RWPE2 (cell line): ENCODE measurements at regions not wholly inside any gene's neighbourhood (a gene's known extent, or its start where the extent isn't known, plus 50 kb on each side); places are given as distances from the start of the nearest gene placed in this dataset.

Experiments
- ATAC-seq: fragments of 200-7000 bp; cut with Tn5 transposase; 3 replicates; pipeline ENCODE4 v1.9.1; 2021; ENCODE audit warnings: low read depth
- DNase-seq: peaks from one replicate; pipeline ENCODE4 v3.0.0-alpha.2; 2020; ENCODE audit warnings: low spot score
- H3K27ac ChIP-seq: fragments of 450-650 bp; 2 replicates; pipeline ENCODE4 v1.5.1; 2017; ENCODE audit warnings: mild to moderate bottlenecking; ENCODE audit not compliant: poor library complexity, severe bottlenecking
- H3K27me3 ChIP-seq: fragments of 250-450 bp; sonication (Bioruptor Pico); 2 replicates; pipeline ENCODE4 v1.5.1; 2021; ENCODE audit warnings: mild to moderate bottlenecking, moderate library complexity; ENCODE audit not compliant: insufficient read depth, poor library complexity, severe bottlenecking
- H3K36me3 ChIP-seq: fragments of 250-450 bp; sonication (Bioruptor Pico); 2 replicates; pipeline ENCODE4 v1.5.1; 2020; ENCODE audit warnings: low read depth, mild to moderate bottlenecking, moderate library complexity
- H3K4me1 ChIP-seq: fragments of 250-450 bp; sonication (Bioruptor Pico); 2 replicates; pipeline ENCODE4 v1.5.1; 2021; ENCODE audit warnings: mild to moderate bottlenecking, moderate library complexity; ENCODE audit not compliant: insufficient read depth, poor library complexity, severe bottlenecking
- H3K4me3 ChIP-seq: fragments of 250-450 bp; sonication (Bioruptor Pico); 2 replicates; pipeline ENCODE4 v1.5.1; 2021; ENCODE audit warnings: mild to moderate bottlenecking, moderate library complexity; ENCODE audit not compliant: severe bottlenecking
- H3K9me3 ChIP-seq: fragments of 250-450 bp; sonication (Bioruptor Pico); 2 replicates; pipeline ENCODE4 v1.5.1; 2021; ENCODE audit warnings: mild to moderate bottlenecking, moderate library complexity; ENCODE audit not compliant: severe bottlenecking
- CTCF ChIP-seq: fragments of 450-650 bp; IDR thresholded peaks from one replicate; pipeline ENCODE4 v1.5.1; 2017; ENCODE audit warnings: mild to moderate bottlenecking, moderate library complexity; ENCODE audit not compliant: poor library complexity, severe bottlenecking

- no peaks in the 10 kb centered on the region for H3K36me3 ChIP-seq
- ATAC-seq (no peak), DNase-seq (no peak)
- no peak overlapping the region for H3K27ac ChIP-seq
- no peak overlapping the region for H3K4me3 ChIP-seq
- no peaks in the 10 kb centered on the region for H3K27me3 ChIP-seq
- no peaks in the 10 kb centered on the region for H3K9me3 ChIP-seq
- TF ChIP-seq CTCF, result no peak
- peaks cover 2% of the 10 kb centered on the region for H3K4me1 ChIP-seq
Observed at GRCh38 chr13:97135883-97136282, 86.2 kb upstream of the MBNL2 start.

- H3K4me1 ChIP-seq, result peaks cover 7% of the 10 kb centered on the region
- no peak overlapping the region for H3K27ac ChIP-seq
- H3K36me3 ChIP-seq, result no peaks in the 10 kb centered on the region
- no peaks in the 10 kb centered on the region for H3K9me3 ChIP-seq
- TF ChIP-seq CTCF, result no peak
- H3K27me3 ChIP-seq, result no peaks in the 10 kb centered on the region
- no peak for DNase-seq
- H3K4me3 ChIP-seq, result no peak overlapping the region
- ATAC-seq, result no peak
Observed at GRCh38 chr13:97136418-97136817, 85.7 kb upstream of the MBNL2 start.

GRCh38 chr13:97139691-97140090 lies 82.4 kb upstream of the MBNL2 start:
- H3K4me1 ChIP-seq, result peaks cover 14% of the 10 kb centered on the region
- TF ChIP-seq CTCF, result no peak
- DNase-seq (no peak), ATAC-seq (no peak)
- no peaks in the 10 kb centered on the region for H3K27me3 ChIP-seq
- no peaks in the 10 kb centered on the region for H3K36me3 ChIP-seq
- no peak overlapping the region for H3K4me3 ChIP-seq
- no peaks in the 10 kb centered on the region for H3K9me3 ChIP-seq
- no peak overlapping the region for H3K27ac ChIP-seq

- Histone ChIP-seq H3K27ac (no peak overlapping the region), H3K4me3 (no peak overlapping the region), H3K27me3 (no peaks in the 10 kb centered on the region), H3K36me3 (no peaks in the 10 kb centered on the region), H3K4me1 (peaks cover 14% of the 10 kb centered on the region), H3K9me3 (no peaks in the 10 kb centered on the region)
- no peak for ATAC-seq
- DNase-seq, result no peak
- TF ChIP-seq CTCF, result no peak
Observed at GRCh38 chr13:97140131-97140530, 82.0 kb upstream of the MBNL2 start.

GRCh38 chr13:97140611-97141010 lies 81.5 kb upstream of the MBNL2 start:
- Histone ChIP-seq H3K9me3 (no peaks in the 10 kb centered on the region), H3K4me3 (no peak overlapping the region), H3K36me3 (no peaks in the 10 kb centered on the region), H3K27me3 (no peaks in the 10 kb centered on the region), H3K27ac (no peak overlapping the region), H3K4me1 (peaks cover 14% of the 10 kb centered on the region)
- TF ChIP-seq CTCF, result no peak
- DNase-seq, result no peak
- no peak for ATAC-seq
